ENCODE measurements at regions not wholly inside any gene's neighbourhood (a gene's known extent, or its start where the extent isn't known, plus 50 kb on each side); places are given as distances from the start of the nearest gene placed in this dataset.

- TF ChIP-seq CTCF (conservative IDR thresholded peaks at IDR 0.05; ENCODE audit: low read depth, low read length) (no peak), EZH2phosphoT487 (IDR thresholded peaks at IDR 0.05; ENCODE audit: borderline replicate concordance, low read length) (no peak), EZH2 (IDR thresholded peaks at IDR 0.05; ENCODE audit: low read length, unreplicated experiment) (no peak)
Measured at GRCh38 chrX:129230168-129230567, 293.1 kb downstream of the SMARCA1 start.
